ENCODE measurements at regions not wholly inside any gene's neighbourhood (a gene's known extent, or its start where the extent isn't known, plus 50 kb on each side); places are given as distances from the start of the nearest gene placed in this dataset.
"Not testable (repeated sequence)": the region's sequence is repeated elsewhere in the genome, so short reads cannot be mapped to it uniquely, and the experiment has no call there.

DNA sequence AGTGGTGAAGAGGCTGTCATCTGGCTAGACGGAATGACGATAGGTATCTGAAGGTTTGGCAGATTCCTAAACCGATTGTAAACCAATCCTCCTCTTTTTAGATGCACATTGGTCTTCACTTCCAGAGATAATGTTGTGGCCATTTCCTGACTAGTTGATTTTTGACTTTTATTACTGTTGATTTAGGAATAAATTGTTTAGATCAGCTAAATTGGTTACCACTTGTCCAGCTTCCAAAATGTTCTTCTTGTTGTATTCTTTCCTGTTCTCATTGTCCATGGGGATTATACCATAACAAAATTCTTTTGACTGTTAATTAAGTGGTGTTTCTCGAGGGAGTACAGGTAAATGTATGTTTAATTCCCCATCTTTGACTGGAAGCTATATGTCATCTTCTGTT is 119.7 kb downstream of the MACROH2A1 start:
- DNase-seq = no peak

DNA sequence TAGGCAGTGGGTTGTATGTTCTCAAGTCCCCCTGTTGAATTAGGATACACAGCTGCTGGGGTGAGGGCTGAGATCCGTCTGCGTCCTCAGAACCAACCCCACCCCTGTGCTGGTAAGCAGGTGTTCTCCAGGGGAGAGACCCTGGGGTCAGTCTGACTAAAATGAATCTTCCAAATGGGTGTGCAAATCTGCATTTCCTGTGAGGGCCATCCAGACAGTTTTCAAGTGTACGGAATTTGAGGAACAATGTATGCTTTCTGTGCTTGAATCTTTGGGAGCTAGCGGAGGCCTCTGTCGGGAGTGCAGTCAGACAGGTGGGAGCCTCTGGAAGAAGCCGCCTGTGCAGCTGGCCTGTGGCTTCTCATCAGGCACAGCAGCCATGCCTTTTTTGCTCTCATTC is 122.9 kb downstream of the MACROH2A1 start:
- DNase-seq = no peak

DNA sequence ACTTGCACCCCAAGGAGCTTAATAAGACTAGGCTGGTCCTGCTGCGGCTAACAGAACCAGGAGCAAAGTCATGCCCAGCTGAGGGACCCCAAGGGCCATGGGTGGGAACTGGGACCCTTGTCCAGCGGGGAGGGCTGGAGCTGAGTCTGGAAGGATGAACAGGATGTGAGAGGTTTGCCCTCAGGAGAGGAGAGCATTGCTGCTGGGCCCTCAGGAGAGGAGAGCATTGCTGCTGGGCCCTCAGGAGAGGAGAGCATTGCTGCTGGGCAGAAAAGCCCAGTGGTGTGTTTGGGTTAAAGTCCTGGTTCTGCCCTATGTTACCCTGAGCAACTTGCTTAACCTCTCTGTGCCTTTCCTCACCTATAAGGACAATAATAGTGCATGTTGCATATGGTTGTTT is 125.8 kb downstream of the MACROH2A1 start:
- DNase-seq = no peak

DNA sequence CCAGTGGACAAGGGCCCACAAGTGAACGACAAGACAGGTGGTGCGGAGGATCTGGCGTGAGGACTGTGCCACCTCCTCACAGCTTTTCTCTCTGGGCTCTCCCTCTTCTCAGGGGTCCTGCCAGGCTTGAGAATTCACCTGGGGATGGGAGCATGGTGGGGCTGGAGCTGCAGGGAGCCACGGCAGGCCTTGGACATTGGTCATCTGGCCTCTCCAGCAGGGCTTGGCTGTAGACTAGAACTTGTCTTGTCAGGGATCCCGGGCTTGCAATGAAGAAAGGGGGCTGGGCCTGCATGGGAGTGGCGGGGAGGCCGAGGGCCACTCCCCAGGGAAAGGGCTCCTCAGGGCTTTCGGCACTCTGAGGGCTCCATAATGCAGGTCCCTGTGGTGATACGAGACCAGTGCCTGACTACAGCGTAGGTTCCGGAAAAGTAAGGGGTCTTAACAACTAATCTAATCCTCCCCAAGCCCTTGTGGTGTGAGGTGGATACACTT is 126.7 kb downstream of the MACROH2A1 start:
- no peak for DNase-seq

GRCh38 chr5:135271533-135272310 is 127.3 kb downstream of the MACROH2A1 start:
- no peak for DNase-seq

DNA sequence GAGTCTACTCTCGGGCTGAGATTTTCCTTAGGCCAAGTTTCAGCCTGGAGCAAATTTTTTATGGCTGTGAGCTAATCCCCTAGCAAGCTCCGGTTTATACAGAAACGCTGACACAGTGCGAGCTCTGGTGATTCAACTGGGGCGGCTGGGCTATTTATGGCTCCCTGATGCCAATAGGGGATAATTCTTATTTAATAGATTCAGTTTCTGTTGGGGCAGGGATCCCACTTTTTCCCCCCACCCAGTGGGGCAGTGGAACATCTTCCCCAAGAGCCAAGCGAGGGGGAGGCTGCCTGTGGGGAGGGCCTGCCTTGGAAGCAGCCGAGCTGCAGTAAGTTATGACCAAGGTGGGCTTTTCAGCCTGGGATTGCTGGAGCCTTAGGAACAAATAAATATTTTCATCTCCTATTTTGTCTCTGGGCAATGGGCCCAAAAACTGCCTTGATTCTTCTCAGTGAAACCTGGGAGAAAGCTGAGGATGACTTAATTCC is 129.1 kb downstream of the MACROH2A1 start:
- no peak for DNase-seq

DNA sequence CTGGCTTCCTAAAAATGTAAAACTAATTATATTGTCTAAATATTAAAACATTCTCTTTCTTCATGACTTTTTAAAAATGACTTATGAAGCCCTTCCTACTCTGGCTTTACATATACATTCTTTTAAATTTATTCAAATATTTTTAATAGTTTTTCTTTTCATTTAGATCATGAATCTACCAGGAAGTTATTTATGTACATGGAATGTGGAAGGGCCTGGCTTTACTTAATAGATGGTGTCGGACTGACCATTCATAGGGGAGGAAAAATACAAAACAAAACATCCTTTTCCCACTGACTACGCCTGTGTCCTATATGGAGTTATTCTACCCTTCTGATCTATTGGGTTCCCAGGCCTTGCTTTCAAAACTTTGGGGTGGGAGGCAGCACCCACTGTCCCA is 129.8 kb downstream of the MACROH2A1 start:
- DNase-seq = no peak

GRCh38 chr5:135266975-135267374 is 132.1 kb downstream of the MACROH2A1 start:
- DNase-seq = no peak

- no peak for DNase-seq
Observed at GRCh38 chr5:135266303-135266635, 132.8 kb downstream of the MACROH2A1 start.

DNA sequence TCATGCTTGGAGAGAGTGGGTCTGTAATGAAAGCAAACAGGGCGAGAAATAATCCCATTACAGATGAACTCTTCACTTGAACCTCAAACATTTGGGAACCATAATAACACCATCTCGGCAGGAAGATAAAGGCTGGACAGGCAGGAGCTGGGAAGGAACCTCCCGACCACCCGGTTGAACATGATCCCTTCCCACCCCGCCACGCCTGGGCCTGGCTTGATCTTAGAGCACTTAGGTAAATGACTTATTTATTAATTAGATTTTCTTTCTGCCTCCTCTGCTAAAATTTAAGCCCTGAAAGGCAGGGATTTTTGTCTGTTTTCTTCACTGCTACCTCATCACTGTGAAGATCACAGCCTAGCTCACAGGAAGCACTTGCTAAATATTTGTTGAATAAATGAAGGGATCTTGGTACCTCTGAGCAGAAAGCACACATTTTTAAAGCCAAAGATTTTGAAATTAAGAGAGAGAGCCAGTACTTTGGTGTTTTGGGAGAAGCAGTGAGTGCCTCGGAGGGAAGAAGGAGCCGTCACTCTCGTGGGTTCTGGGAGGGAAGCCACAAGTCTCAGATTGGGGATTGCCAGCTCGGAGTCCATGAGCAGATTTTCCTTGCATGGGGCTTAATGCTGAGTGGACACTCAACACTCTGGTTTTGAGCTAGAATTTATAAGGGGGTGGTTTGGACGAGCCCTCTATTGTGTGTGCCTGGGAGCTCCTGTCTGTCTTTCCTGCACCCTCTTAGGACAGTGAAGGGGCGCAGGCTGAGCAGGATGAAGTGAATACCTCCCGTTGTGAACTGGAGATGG is 133.3 kb downstream of the MACROH2A1 start:
- DNase-seq = no peak

DNA sequence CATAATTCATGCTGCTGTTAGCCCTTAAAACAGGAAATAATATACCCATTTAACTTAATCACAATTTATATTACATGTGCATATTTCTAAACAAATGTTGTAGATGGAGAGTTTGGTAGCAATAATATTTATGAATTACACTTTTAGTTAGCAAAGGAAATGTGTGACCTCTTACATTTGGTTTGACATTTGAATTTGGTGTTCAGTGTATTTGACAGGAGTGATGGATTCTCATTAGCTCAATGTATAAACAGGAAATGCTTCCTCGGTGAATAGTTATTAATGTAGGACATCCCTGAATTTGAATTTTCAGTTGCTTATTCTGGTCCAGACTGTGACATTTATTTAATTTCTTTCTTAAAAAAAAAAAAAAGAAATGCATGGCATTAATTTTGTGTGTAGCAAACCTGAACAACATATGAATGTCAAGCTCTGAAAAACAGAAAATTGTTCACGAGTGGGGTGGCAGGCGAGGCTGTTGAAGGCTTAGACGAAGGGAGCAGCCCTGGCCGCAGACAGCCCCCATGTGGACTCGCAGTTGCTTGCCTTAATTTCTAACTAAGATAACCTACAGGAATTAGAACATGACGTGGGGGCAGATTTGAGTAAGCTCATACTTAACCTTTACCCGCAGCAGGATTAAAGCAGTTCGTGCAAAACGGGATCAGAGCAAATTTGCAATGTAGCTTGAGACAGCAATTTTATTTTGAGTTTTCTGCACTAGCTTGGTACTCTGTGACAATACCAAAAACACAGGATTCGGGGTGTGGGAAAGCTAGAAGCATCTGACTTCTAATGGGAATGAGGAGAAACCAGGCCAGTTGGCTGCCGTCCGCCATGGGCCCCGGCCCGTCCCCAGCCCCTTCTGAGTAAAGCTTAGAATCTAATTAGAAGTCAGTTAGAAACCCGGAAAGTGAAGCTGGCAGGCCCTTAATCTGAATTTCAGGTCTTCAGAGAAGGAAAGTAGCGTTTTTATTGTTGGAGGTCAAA is 134.3 kb downstream of the MACROH2A1 start:
- DNase-seq = no peak

GRCh38 chr5:135263022-135263668 is 135.9 kb downstream of the MACROH2A1 start:
- DNase-seq = no peak

- no peak for DNase-seq
Observed at GRCh38 chr5:135262364-135262763, 136.7 kb downstream of the MACROH2A1 start.

GRCh38 chr5:135260108-135260507 is 138.9 kb downstream of the MACROH2A1 start:
- DNase-seq = not testable (repeated sequence)

DNA sequence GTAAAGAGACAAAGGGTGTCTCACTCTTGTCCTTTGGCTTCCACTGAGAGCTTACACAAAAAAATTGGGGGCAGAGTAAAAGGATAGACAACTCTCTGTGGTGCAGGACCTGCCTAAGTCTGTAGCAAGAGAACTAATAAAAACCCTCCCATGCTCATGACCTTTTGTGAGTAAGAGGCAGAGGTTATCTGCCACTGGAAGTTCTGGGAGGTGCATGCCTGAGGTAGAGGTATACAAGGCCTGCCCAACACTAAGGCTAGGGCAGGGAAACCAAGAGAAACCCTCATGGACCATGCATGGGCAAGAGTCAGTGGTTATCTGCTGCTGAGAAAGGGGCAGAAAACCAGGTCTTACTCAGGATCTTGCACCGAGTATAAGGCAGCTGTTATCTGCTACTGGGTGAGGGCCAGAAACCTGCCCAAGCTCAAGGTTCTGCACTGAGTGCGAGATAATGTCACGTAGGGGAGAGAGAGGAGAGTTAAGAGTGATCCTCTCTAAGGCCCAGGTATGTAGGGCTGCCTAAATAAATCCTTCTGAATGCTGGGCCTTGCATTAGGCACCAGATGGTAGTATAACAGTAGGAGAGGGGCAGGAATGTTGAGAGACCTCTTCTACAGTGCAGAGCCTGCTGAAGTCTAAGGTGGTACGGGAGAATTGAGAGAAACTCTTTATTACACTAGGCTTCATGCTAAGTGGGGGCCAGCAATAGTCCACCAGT is 143.4 kb downstream of the MACROH2A1 start:
- DNase-seq = no peak

DNA sequence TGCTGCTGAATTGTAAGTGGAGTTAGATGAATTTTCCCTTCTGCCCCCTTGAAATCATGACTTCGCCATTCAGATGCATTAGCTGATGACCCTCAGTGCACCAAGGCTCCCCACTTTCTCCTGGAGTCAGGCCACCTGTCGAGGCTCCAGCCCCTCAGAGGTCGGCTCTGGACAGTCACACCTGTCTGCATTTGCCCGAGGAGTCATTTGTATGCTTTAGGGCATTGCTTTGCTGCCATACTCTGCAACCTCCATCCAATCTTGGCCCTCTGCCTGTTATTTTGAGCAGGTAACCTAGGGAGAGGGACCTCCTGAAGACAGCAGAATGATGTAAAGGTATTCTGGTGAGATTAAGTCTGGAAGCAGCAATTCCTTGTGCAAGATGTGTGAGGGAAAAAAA is 144.8 kb downstream of the MACROH2A1 start:
- DNase-seq = no peak

GRCh38 chr5:135253601-135254178 is 145.3 kb downstream of the MACROH2A1 start:
- no peak for DNase-seq

GRCh38 chr5:135251093-135251492 is 147.9 kb downstream of the MACROH2A1 start:
- DNase-seq = no peak

DNA sequence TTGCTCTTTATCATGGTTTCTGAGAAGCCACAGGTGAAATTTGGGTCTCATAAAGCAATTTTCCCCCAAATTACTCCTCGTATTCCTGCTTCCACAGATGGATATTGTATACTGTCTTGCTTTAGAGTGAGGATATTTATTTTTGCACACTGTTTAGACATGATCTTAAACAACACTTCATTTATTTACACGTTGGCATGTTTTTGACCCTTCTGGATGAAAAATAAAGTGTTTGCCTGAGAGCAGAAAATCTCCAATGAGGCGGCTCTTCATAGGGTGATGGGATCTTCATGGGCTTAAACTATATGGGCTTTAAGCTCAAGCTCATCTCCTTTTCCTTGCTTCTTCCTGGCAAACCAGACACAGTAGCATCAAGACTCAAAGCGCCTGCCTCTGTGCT is 148.4 kb downstream of the MACROH2A1 start:
- DNase-seq = no peak

GRCh38 chr5:135249658-135250057 is 149.4 kb downstream of the MACROH2A1 start:
- no peak for DNase-seq

- DNase-seq = no peak
Observed at GRCh38 chr5:135248801-135249231, 150.2 kb downstream of the MACROH2A1 start.
